H9 (cell line): ENCODE measurements at regions not wholly inside any gene's neighbourhood (a gene's known extent, or its start where the extent isn't known, plus 50 kb on each side); places are given as distances from the start of the nearest gene placed in this dataset.
A peak's percentile ranks its signal among the peaks of the same experiment; 100 is the strongest.

ENCODE experiments used
- DNase-seq: peaks from one replicate; pipeline ENCODE4 v3.0.0-alpha.2; 2017
- H2AFZ ChIP-seq: one replicate; pipeline ENCODE4 v1.6.1; 2013; ENCODE audit warnings: mild to moderate bottlenecking, low read length, control low read depth, moderate library complexity
- H2AK5ac ChIP-seq: 2 replicates; pipeline ENCODE4 v1.6.1; 2013; ENCODE audit warnings: low read length, control low read depth, mixed read lengths; ENCODE audit not compliant: insufficient read length
- H2BK120ac ChIP-seq: one replicate; pipeline ENCODE4 v1.6.1; 2013; ENCODE audit warnings: low read depth, mild to moderate bottlenecking, low read length, control low read depth, inconsistent platforms; ENCODE audit not compliant: poor library complexity, severe bottlenecking
- H2BK12ac ChIP-seq: 2 replicates; pipeline ENCODE4 v1.6.1; 2013; ENCODE audit warnings: low read length, control low read depth, mixed read lengths, low read depth; ENCODE audit not compliant: insufficient read length
- H2BK15ac ChIP-seq: 2 replicates; pipeline ENCODE4 v1.6.1; 2013; ENCODE audit warnings: low read depth, low read length, control low read depth
- H2BK20ac ChIP-seq: one replicate; pipeline ENCODE4 v1.6.1; 2013; ENCODE audit warnings: low read depth, mild to moderate bottlenecking, low read length, control low read depth, inconsistent platforms; ENCODE audit not compliant: poor library complexity, severe bottlenecking
- H2BK5ac ChIP-seq: 2 replicates; pipeline ENCODE4 v1.6.1; 2013; ENCODE audit warnings: low read length, control low read depth, mixed read lengths; ENCODE audit not compliant: insufficient read length
- H3K14ac ChIP-seq: 2 replicates; pipeline ENCODE4 v1.6.1; 2013; ENCODE audit warnings: low read length, control low read depth; ENCODE audit not compliant: insufficient read depth
- H3K18ac ChIP-seq: 2 replicates; pipeline ENCODE4 v1.6.1; 2013; ENCODE audit warnings: low read depth, mild to moderate bottlenecking, mixed read lengths, low read length, control low read depth; ENCODE audit not compliant: insufficient read length
- H3K23ac ChIP-seq: 2 replicates; pipeline ENCODE4 v1.6.1; 2013; ENCODE audit warnings: low read length, control low read depth, mixed read lengths, low read depth; ENCODE audit not compliant: insufficient read length
- H3K23me2 ChIP-seq: 2 replicates; pipeline ENCODE4 v1.6.1; 2013; ENCODE audit warnings: low read depth, mild to moderate bottlenecking, mixed read lengths, low read length, control low read depth; ENCODE audit not compliant: insufficient read length, poor library complexity, severe bottlenecking
- H3K27ac ChIP-seq: 2 replicates; pipeline ENCODE4 v1.5.1; 2013; ENCODE audit warnings: low read length, control low read depth, mixed read lengths, low read depth; ENCODE audit not compliant: insufficient read length
- H3K27me3 ChIP-seq: 2 replicates; pipeline ENCODE4 v1.6.1; 2013; ENCODE audit warnings: low read length, control low read depth, inconsistent platforms; ENCODE audit not compliant: insufficient read depth
- H3K4ac ChIP-seq: 2 replicates; pipeline ENCODE4 v1.6.1; 2013; ENCODE audit warnings: low read depth, mild to moderate bottlenecking, control low read depth, inconsistent platforms, low read length, moderate library complexity
- H3K4me1 ChIP-seq: 2 replicates; pipeline ENCODE4 v1.6.1; 2013; ENCODE audit warnings: low read length, control low read depth, inconsistent platforms; ENCODE audit not compliant: insufficient read depth
- H3K4me2 ChIP-seq: 2 replicates; pipeline ENCODE4 v1.6.1; 2013; ENCODE audit warnings: low read length, control low read depth, mixed read lengths; ENCODE audit not compliant: insufficient read length, insufficient read depth
- H3K56ac ChIP-seq: 2 replicates; pipeline ENCODE4 v1.6.1; 2013; ENCODE audit warnings: low read depth, mild to moderate bottlenecking, mixed read lengths, low read length, control low read depth; ENCODE audit not compliant: insufficient read length
- H3K79me1 ChIP-seq: 2 replicates; pipeline ENCODE4 v1.6.1; 2013; ENCODE audit warnings: low read depth, mild to moderate bottlenecking, moderate library complexity, low read length, control low read depth, inconsistent platforms; ENCODE audit not compliant: insufficient read depth, poor library complexity, severe bottlenecking
- H3K79me2 ChIP-seq: 2 replicates; pipeline ENCODE4 v1.6.1; 2013; ENCODE audit warnings: low read length, control low read depth, inconsistent platforms; ENCODE audit not compliant: insufficient read depth
- H3K9ac ChIP-seq: 2 replicates; pipeline ENCODE4 v1.6.1; 2013; ENCODE audit warnings: low read length, control low read depth, mixed read lengths; ENCODE audit not compliant: insufficient read length; ENCODE audit errors: extremely low read depth
- H3K9me3 ChIP-seq: one replicate; pipeline ENCODE4 v1.6.1; 2013; ENCODE audit warnings: low read depth, low read length, inconsistent platforms; ENCODE audit not compliant: control insufficient read depth
- H3T11ph ChIP-seq: one replicate; pipeline ENCODE4 v1.6.1; 2013; ENCODE audit warnings: mild to moderate bottlenecking, low read length, control low read depth, inconsistent platforms
- H4K20me1 ChIP-seq: one replicate; pipeline ENCODE4 v1.6.1; 2013; ENCODE audit not compliant: control insufficient read depth, insufficient read length, insufficient read depth
- H4K5ac ChIP-seq: 2 replicates; pipeline ENCODE4 v1.6.1; 2013; ENCODE audit warnings: low read depth, mild to moderate bottlenecking, mixed read lengths, low read length, control low read depth; ENCODE audit not compliant: insufficient read length
- H4K8ac ChIP-seq: replicated peaks from 2 replicates; pipeline ENCODE4 v1.6.1; 2013; ENCODE audit warnings: low read length, control low read depth, mixed read lengths, low read depth; ENCODE audit not compliant: insufficient read length
- H4K91ac ChIP-seq: 2 replicates; pipeline ENCODE4 v1.6.1; 2013; ENCODE audit warnings: low read depth, mild to moderate bottlenecking, moderate library complexity, mixed read lengths, low read length, control low read depth; ENCODE audit not compliant: insufficient read length
- H3K27ac Mint-ChIP-seq, 3 experiments: 2 replicates in 2 of 3; 3 replicates in 1 of 3; pipeline ENCODE4 v1.8.0; 2020 to 2021; ENCODE audit warnings: mixed read lengths in 3 of 3, mild to moderate bottlenecking in 1 of 3, moderate library complexity in 1 of 3
- H3K27me3 Mint-ChIP-seq: 2 replicates; pipeline ENCODE4 v1.8.0; 2021; ENCODE audit warnings: low read depth, mild to moderate bottlenecking, moderate library complexity, mixed read lengths
- H3K36me3 Mint-ChIP-seq, 3 experiments: 2 replicates in 2 of 3; 3 replicates in 1 of 3; pipeline ENCODE4 v1.8.0; 2020 to 2021; ENCODE audit warnings: low read depth in 3 of 3, mixed read lengths in 3 of 3; ENCODE audit not compliant: insufficient read depth in 1 of 3
- H3K4me1 Mint-ChIP-seq, 2 experiments: 2 replicates each; pipeline ENCODE4 v1.8.0; 2020; ENCODE audit warnings: mixed read lengths in 2 of 2
- H3K4me3 Mint-ChIP-seq, 2 experiments: 2 replicates in 1 of 2; 3 replicates in 1 of 2; pipeline ENCODE4 v1.8.0; 2020 to 2021; ENCODE audit warnings: mild to moderate bottlenecking in 2 of 2, mixed read lengths in 2 of 2, moderate library complexity in 1 of 2
- H3K9me3 Mint-ChIP-seq, 2 experiments: 2 replicates in 1 of 2; 3 replicates in 1 of 2; pipeline ENCODE4 v1.8.0; 2020; ENCODE audit warnings: mild to moderate bottlenecking in 2 of 2, mixed read lengths in 2 of 2, moderate library complexity in 1 of 2
- WGBS: extraction: QIAGEN DNeasy Blood & Tissue Kit; methylation state at CpG from one replicate; pipeline ENCODE4 v1.1.7; 2013; ENCODE audit warnings: missing lambda C conversion rate, low lambda C conversion rate, mixed read lengths; ENCODE audit not compliant: insufficient read length; ENCODE audit errors: extremely low coverage; 5-methylcytosine and 5-hydroxymethylcytosine counted together
- TF ChIP-seq, protein P1 (sequence below): fragments of 200-600 bp; sonication (generic); conservative IDR thresholded peaks from 3 replicates; pipeline ENCODE4 v1.8.0; 2021; ENCODE audit warnings: antibody characterized with exemption, mild to moderate bottlenecking

DNA sequence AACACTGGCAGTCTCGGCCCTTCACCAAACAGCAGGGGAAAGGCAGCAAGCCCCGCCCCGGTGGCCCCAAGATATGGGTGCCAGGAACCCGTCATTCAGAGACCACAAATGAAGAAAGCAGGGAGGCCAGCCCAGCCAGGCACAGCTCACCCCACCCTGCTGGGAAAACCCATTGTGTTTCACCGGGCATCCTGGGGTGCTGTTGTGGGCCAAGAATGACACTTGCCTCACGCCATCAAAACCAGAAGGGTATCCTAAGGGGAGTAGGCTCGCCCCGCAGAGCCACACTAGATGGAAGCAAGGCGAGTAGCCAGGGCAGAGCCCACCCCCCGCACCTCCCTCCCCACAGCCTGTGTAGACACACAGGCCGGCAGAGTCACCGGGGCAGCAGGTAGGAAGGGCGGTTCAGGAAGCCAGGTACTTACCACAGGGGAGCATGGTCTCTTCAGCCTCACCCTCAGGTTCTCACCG lies 72.5 kb upstream of the KCNMA1 start:
- no CpG with 5 or more reads among the region's 14 CpGs for WGBS
- Mint-ChIP-seq H3K36me3 (no peaks in the 10 kb centered on the region), H3K4me1 (peaks cover 47% of the 10 kb centered on the region in 2 experiments), H3K27me3 (peaks cover 37% of the 10 kb centered on the region), H3K27ac (peak overlapping the region in 1 of 3 experiments; percentile 56; a peak in 1 of 7 replicates), H3K4me3 (peak overlapping the region; percentile 35 to 48; a peak in 3 of 5 replicates), H3K9me3 (no peaks in the 10 kb centered on the region; a peak in 1 of 5 replicates)
- H4K5ac ChIP-seq: no peak overlapping the region
- no peaks in the 10 kb centered on the region for H3K79me2 ChIP-seq
- no peak overlapping the region for H4K8ac ChIP-seq
- H2BK15ac ChIP-seq: no peak overlapping the region
- no peak overlapping the region for H3K56ac ChIP-seq
- H3K9ac ChIP-seq: no peak overlapping the region
- H2AFZ ChIP-seq: no peak overlapping the region
- peak; percentile 72 for DNase-seq
- no peak overlapping the region for H3K4ac ChIP-seq
- H3K9me3 ChIP-seq: no peaks in the 10 kb centered on the region
- no peak overlapping the region for H2BK20ac ChIP-seq
- no peak overlapping the region for H4K91ac ChIP-seq
- H3K18ac ChIP-seq: no peak overlapping the region
- peak overlapping the region; percentile 51 for H3K4me2 ChIP-seq
- H3K27ac ChIP-seq: no peak overlapping the region
- no peaks in the 10 kb centered on the region for H4K20me1 ChIP-seq
- peaks cover 9% of the 10 kb centered on the region; the same call in 1 of the 2 replicates for H3K4me1 ChIP-seq
- no peak overlapping the region for H3K23ac ChIP-seq
- TF ChIP-seq, protein P1, sequence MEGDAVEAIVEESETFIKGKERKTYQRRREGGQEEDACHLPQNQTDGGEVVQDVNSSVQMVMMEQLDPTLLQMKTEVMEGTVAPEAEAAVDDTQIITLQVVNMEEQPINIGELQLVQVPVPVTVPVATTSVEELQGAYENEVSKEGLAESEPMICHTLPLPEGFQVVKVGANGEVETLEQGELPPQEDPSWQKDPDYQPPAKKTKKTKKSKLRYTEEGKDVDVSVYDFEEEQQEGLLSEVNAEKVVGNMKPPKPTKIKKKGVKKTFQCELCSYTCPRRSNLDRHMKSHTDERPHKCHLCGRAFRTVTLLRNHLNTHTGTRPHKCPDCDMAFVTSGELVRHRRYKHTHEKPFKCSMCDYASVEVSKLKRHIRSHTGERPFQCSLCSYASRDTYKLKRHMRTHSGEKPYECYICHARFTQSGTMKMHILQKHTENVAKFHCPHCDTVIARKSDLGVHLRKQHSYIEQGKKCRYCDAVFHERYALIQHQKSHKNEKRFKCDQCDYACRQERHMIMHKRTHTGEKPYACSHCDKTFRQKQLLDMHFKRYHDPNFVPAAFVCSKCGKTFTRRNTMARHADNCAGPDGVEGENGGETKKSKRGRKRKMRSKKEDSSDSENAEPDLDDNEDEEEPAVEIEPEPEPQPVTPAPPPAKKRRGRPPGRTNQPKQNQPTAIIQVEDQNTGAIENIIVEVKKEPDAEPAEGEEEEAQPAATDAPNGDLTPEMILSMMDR: no peak
- no peak overlapping the region for H2BK120ac ChIP-seq
- no peaks in the 10 kb centered on the region for H3K79me1 ChIP-seq
- no peak overlapping the region for H2BK5ac ChIP-seq
- no peak overlapping the region for H2BK12ac ChIP-seq
- H3T11ph ChIP-seq: no peak overlapping the region
- no peak overlapping the region for H3K14ac ChIP-seq
- peaks cover 8% of the 10 kb centered on the region for H3K23me2 ChIP-seq
- H3K27me3 ChIP-seq: no peaks in the 10 kb centered on the region; the same call in 1 of the 2 replicates
- no peak overlapping the region for H2AK5ac ChIP-seq
